ENCODE measurements at regions not wholly inside any gene's neighbourhood (a gene's known extent, or its start where the extent isn't known, plus 50 kb on each side); places are given as distances from the start of the nearest gene placed in this dataset.

DNA sequence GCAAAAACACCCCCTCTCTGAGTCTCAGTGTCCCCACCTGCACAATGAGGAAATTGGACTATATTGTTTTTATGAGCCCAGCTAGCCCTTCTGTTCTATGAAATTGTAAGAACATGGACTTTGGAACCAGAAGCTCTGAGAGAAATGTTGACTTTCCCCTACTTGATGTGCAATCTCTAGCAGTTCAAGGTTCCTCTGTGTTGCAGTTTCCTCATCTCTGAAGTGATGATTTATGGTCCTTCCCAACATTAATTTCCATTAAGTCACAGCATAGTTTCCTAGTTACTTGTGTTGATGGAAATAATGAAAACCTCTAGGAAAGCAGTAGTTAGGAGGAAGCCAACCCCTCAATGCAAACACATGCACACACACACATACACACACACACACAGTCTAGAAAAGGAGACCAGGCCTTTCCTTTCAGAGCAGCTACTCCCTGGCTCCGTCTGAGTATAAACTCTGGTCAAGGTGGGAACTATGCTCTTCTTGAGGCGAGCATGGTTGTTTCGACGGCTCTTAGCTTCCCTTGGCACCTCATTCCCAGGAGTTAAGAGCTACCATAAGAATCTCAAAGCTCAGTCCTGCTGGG lies 518.4 kb downstream of the SOX6 start:
- POLR2A ChIA-PET = no interaction called here

DNA sequence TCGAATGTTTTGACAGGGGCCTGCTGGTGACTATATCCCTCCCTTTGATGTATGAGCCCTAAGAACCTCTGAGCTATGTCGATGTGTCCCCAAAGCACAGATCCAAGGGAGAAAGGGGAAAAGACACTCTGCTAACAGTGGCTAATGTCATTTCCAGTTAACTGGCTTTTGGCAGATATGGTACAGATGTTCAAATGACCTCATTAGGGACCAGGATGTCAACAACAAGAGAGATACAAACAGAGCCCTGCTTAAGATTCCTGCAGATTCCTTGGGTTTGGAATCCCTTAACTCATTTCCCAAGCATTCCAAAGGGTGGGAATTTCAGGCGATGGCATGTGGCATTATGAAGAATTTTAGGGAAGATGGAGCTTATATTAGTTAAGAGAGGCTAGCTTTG lies 517.3 kb downstream of the SOX6 start:
- ChIA-PET CTCF (interaction anchor here (1.7 to 1.8 kb wide), 3 partner anchors 9 to 775 kb away, joined by 4 to 7 read pairs (median 6); no protein-coding TSS in a partner anchor), POLR2A (no interaction called here)
- no peak for DNase-seq (ENCODE audit: low read depth, low spot score)
- H3K4me3 ChIP-seq (ENCODE audit: low read depth, low read length) = no peak overlapping the region
- TF ChIP-seq, protein P1, sequence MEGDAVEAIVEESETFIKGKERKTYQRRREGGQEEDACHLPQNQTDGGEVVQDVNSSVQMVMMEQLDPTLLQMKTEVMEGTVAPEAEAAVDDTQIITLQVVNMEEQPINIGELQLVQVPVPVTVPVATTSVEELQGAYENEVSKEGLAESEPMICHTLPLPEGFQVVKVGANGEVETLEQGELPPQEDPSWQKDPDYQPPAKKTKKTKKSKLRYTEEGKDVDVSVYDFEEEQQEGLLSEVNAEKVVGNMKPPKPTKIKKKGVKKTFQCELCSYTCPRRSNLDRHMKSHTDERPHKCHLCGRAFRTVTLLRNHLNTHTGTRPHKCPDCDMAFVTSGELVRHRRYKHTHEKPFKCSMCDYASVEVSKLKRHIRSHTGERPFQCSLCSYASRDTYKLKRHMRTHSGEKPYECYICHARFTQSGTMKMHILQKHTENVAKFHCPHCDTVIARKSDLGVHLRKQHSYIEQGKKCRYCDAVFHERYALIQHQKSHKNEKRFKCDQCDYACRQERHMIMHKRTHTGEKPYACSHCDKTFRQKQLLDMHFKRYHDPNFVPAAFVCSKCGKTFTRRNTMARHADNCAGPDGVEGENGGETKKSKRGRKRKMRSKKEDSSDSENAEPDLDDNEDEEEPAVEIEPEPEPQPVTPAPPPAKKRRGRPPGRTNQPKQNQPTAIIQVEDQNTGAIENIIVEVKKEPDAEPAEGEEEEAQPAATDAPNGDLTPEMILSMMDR (IDR thresholded peaks at IDR 0.05; ENCODE audit: insufficient read depth, low read length, missing control alignments) = no peak

More for the DNA sequence above, 518.4 kb downstream of the SOX6 start:
- TF ChIP-seq, protein P1 (IDR thresholded peaks at IDR 0.05; ENCODE audit: insufficient read depth, low read length, missing control alignments) = no peak
- H3K4me3 ChIP-seq (ENCODE audit: low read depth, low read length) = no peak overlapping the region
- CTCF ChIA-PET = interaction anchor here (1.7 to 1.8 kb wide), 2 partner anchors 11 to 776 kb away, joined by 4 to 7 read pairs; no protein-coding TSS in a partner anchor
- no peak for DNase-seq (ENCODE audit: low read depth, low spot score)

DNA sequence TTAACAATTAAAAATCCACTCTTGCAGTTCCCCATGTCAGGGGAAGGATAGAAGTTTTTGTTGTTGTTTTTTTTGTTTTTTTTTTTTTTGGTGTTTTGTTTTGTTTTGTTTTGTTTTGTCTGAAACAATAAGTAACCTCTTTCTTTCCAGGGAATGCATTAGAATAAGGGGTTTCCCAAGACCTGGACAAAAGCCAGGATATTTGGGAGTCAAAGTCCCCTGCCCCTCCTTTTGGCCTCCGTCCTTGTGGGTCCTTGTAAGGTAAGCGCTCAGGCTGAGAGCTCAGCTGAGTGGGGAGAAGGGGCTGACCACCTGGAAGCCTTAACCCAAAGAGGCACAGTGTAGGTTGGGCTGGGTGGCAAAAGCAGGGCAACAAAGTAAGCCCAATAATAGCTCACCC lies 515.4 kb downstream of the SOX6 start:
- CTCF ChIA-PET = no interaction called here
- POLR2A ChIA-PET = no interaction called here
- no peak overlapping the region for H3K4me3 ChIP-seq (ENCODE audit: low read depth, low read length)
- no peak for DNase-seq (ENCODE audit: low read depth, low spot score)
- TF ChIP-seq, protein P1 (IDR thresholded peaks at IDR 0.05; ENCODE audit: insufficient read depth, low read length, missing control alignments) = no peak

DNA sequence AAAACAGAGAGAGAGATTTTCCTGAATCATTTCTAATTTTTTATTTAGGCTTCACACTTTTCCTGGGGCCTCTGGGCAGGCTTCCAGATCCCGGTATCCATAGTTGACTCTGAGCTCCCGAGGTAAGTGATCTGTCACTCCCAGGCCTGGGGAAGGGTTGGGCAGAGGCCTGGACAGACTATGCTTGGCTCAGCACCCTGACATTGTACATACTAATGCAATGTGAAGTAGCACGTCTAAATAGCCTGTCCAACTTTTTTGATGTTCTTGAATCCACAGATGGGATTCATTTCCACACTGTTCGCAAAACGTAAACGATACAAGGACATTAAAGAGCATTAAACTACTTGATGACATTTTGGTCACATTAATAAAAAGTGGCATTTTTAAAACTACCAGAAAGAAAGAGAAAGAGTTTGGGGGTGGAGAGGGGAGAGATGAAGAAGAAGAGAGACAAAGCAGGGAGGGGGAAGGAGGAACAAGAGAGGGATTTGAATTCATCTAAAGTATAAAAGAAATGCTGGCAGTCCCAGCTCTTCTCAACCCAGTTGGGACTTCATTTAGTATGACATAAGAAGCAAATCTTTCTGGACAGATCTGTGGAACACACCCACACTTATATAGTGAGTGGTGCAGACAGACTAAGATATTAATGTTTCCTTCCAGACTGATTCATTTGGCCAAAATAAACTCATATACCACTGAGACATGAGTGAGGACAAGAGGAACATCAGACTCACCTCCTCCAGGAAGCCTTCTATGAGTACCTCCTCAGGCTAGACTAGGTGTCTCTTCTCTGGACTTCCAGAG lies 514.2 kb downstream of the SOX6 start:
- H3K4me3 ChIP-seq (ENCODE audit: low read depth, low read length) = no peak overlapping the region
- ChIA-PET POLR2A (no interaction called here), CTCF (interaction anchor here (1.1 kb wide), 1 partner anchor 10 kb away, joined by 4 read pairs; no protein-coding TSS in a partner anchor)
- TF ChIP-seq, protein P1 (IDR thresholded peaks at IDR 0.05; ENCODE audit: insufficient read depth, low read length, missing control alignments) = no peak
- DNase-seq (ENCODE audit: low read depth, low spot score) = no peak

DNA sequence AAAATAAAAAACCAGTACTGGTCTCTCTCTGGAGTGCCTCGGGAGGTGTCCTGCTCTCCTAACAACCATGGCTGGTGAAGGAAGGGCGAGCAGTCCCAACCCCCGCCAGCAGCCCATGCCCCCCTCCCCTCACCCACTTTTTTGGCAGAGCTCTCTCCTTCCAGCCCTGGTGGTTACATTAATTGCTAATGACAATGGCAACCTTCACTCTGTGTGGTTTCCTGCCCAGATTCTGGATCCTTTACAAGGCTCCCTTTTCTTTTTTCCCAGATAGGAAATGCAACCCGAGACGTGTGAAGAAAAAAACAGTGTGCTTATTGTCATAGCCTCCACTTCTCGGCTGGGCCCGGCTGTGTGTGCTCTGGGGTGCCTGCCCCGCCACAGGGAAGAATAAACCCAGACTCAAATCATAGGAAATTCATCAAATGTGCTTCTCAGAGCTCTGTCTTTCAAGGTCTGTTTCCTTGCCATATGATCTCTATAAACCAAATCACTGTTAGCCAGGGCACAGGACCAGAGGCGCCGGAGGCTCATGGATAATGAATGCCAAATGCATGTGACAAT lies 513.0 kb downstream of the SOX6 start:
- ChIA-PET CTCF (interaction anchor here (0.6 kb wide), 1 partner anchor 771 kb away, joined by 3 read pairs; no protein-coding TSS in a partner anchor), POLR2A (no interaction called here)
- DNase-seq (ENCODE audit: low read depth, low spot score) = no peak
- no peak overlapping the region for H3K4me3 ChIP-seq (ENCODE audit: low read depth, low read length)
- TF ChIP-seq, protein P1 (IDR thresholded peaks at IDR 0.05; ENCODE audit: insufficient read depth, low read length, missing control alignments) = no peak

DNA sequence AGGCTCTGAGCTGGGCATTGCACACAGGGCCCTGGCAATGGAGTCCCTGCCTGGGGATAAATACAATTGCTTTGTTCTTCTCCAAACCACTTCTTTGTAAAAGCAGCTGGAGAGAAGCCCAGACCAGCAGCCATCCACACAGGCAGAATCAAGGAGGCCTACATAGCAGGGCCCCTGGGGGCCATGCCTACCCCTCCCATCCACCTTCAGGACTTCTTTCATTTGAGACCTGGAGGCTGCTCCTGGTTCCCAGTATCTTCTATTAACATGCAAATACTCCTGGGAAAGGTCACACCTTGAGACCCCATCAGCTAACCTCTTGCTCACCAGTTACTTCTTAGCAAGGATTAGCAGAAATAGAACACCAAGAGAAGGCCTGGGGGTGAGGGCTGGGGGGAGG lies 511.1 kb downstream of the SOX6 start:
- POLR2A ChIA-PET = no interaction called here
- TF ChIP-seq, protein P1 (IDR thresholded peaks at IDR 0.05; ENCODE audit: insufficient read depth, low read length, missing control alignments) = no peak
- H3K4me3 ChIP-seq (ENCODE audit: low read depth, low read length) = no peak overlapping the region
- CTCF ChIA-PET = no interaction called here
- DNase-seq (ENCODE audit: low read depth, low spot score) = no peak
